ENCODE measurements at regions not wholly inside any gene's neighbourhood (a gene's known extent, or its start where the extent isn't known, plus 50 kb on each side); places are given as distances from the start of the nearest gene placed in this dataset.

DNA sequence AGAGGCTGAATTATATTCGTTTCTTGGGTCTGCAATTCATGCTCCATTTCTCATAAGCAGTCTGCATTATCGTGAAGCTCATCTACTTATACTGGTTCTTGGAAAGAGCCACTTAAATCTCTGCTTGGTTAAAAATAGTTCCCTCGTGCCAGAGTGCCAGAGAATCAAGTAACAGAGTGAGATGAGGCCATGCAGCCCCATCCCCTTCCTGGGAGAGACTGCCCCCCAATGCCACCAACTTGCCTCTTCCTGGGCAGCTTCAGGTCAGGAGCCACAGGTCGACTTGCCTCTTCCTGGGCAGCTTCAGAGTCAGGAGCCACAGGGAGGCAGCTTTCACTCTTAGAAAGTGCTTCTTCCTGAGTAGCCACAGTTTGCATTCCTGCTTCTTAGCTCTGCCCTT lies 223.9 kb upstream of the ZBED5 start:
- Histone ChIP-seq H3K9me3 (ENCODE audit: control insufficient read depth in 1 of 2, insufficient read depth in 1 of 2, low read depth in 1 of 2, low read length in 2 of 2) (no peaks in the 10 kb centered on the region), H3K4me2 (ENCODE audit: low read length) (no peak overlapping the region), H2AFZ (ENCODE audit: low read depth, low read length, poor library complexity, severe bottlenecking) (no peak overlapping the region), H3K4me1 (ENCODE audit: control insufficient read depth in 1 of 2, insufficient read depth in 2 of 2, low read length in 2 of 2) (no peaks in the 10 kb centered on the region), H3K9ac (ENCODE audit: low read length) (no peak overlapping the region), H3K27me3 (ENCODE audit: insufficient read depth, low read length) (no peaks in the 10 kb centered on the region), H3K9me2 (ENCODE audit: insufficient read depth) (no peaks in the 10 kb centered on the region), H3K4me3 (replicated peaks in 1 of 2; ENCODE audit: low read depth in 1 of 2, low read length in 2 of 2) (no peak overlapping the region), H3K27ac (ENCODE audit: low read depth, low read length) (no peak overlapping the region), H3K79me2 (ENCODE audit: insufficient read depth, low read length) (no peaks in the 10 kb centered on the region), H3K36me3 (ENCODE audit: control insufficient read depth in 1 of 2, insufficient read depth in 2 of 2, low read length in 2 of 2) (no peaks in the 10 kb centered on the region), H4K20me1 (ENCODE audit: insufficient read depth) (no peaks in the 10 kb centered on the region)
- no peak for TF ChIP-seq TCF7L2 (IDR thresholded peaks at IDR 0.05; ENCODE audit: borderline replicate concordance, extremely low read depth, insufficient read depth, insufficient read length)
- TF ChIP-seq, protein P1, sequence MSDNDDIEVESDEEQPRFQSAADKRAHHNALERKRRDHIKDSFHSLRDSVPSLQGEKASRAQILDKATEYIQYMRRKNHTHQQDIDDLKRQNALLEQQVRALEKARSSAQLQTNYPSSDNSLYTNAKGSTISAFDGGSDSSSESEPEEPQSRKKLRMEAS (IDR thresholded peaks at IDR 0.05) = no peak
- intact Hi-C loops (cut with micrococcal nuclease) = no loop called here
- POLR2A ChIA-PET = no interaction called here
- no peak for DNase-seq (ENCODE audit: low read depth, low spot score)
- no TSS peak for BruUV-seq (replicated peaks)
- no peak for ATAC-seq
- CTCF ChIA-PET = no interaction called here
- RAD21 ChIA-PET (ENCODE audit: low non-redundant PET in 1 of 2, low total read pairs in 2 of 2, uncharacterized antibody in 2 of 2, unreplicated experiment in 2 of 2) = no interaction called here

DNA sequence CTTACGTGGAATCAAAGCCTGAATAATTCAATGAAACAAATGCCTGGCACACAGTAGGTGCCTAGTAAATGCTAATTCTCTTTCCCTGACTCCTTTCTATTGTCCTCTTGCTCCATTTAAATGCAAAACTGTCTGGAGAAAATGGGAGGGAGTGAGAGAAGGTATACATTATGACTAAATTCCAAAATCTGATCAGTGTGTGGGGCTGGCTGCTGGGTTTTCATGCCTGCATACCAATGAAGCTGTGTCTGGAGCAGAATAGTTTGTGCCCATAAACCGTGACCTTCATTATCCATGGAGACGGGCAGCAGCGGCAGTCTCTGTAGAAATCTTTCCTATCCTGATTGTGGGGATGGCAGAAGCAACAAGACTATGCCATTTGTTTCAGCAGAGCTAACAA lies 223.4 kb upstream of the ZBED5 start:
- ChIA-PET POLR2A (no interaction called here), RAD21 (ENCODE audit: low non-redundant PET in 1 of 2, low total read pairs in 2 of 2, uncharacterized antibody in 2 of 2, unreplicated experiment in 2 of 2) (no interaction called here)
- BruUV-seq (replicated peaks) = no TSS peak

More for the DNA sequence above, 223.4 kb upstream of the ZBED5 start:
- Histone ChIP-seq H3K4me3 (replicated peaks in 1 of 2; ENCODE audit: low read depth in 1 of 2, low read length in 2 of 2) (no peak overlapping the region), H3K4me2 (ENCODE audit: low read length) (no peak overlapping the region), H3K9ac (ENCODE audit: low read length) (no peak overlapping the region), H3K9me3 (ENCODE audit: control insufficient read depth in 1 of 2, insufficient read depth in 1 of 2, low read depth in 1 of 2, low read length in 2 of 2) (no peaks in the 10 kb centered on the region), H2AFZ (ENCODE audit: low read depth, low read length, poor library complexity, severe bottlenecking) (no peak overlapping the region), H3K36me3 (ENCODE audit: control insufficient read depth in 1 of 2, insufficient read depth in 2 of 2, low read length in 2 of 2) (no peaks in the 10 kb centered on the region), H3K27ac (ENCODE audit: low read depth, low read length) (no peak overlapping the region), H3K4me1 (ENCODE audit: control insufficient read depth in 1 of 2, insufficient read depth in 2 of 2, low read length in 2 of 2) (no peaks in the 10 kb centered on the region), H3K27me3 (ENCODE audit: insufficient read depth, low read length) (no peaks in the 10 kb centered on the region), H3K79me2 (ENCODE audit: insufficient read depth, low read length) (no peaks in the 10 kb centered on the region), H3K9me2 (ENCODE audit: insufficient read depth) (no peaks in the 10 kb centered on the region), H4K20me1 (ENCODE audit: insufficient read depth) (no peaks in the 10 kb centered on the region)
- intact Hi-C loops (cut with micrococcal nuclease) = no loop called here
- DNase-seq (ENCODE audit: low read depth, low spot score) (no peak), ATAC-seq (no peak)
- CTCF ChIA-PET = no interaction called here
- TF ChIP-seq, protein P2, sequence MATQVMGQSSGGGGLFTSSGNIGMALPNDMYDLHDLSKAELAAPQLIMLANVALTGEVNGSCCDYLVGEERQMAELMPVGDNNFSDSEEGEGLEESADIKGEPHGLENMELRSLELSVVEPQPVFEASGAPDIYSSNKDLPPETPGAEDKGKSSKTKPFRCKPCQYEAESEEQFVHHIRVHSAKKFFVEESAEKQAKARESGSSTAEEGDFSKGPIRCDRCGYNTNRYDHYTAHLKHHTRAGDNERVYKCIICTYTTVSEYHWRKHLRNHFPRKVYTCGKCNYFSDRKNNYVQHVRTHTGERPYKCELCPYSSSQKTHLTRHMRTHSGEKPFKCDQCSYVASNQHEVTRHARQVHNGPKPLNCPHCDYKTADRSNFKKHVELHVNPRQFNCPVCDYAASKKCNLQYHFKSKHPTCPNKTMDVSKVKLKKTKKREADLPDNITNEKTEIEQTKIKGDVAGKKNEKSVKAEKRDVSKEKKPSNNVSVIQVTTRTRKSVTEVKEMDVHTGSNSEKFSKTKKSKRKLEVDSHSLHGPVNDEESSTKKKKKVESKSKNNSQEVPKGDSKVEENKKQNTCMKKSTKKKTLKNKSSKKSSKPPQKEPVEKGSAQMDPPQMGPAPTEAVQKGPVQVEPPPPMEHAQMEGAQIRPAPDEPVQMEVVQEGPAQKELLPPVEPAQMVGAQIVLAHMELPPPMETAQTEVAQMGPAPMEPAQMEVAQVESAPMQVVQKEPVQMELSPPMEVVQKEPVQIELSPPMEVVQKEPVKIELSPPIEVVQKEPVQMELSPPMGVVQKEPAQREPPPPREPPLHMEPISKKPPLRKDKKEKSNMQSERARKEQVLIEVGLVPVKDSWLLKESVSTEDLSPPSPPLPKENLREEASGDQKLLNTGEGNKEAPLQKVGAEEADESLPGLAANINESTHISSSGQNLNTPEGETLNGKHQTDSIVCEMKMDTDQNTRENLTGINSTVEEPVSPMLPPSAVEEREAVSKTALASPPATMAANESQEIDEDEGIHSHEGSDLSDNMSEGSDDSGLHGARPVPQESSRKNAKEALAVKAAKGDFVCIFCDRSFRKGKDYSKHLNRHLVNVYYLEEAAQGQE (IDR thresholded peaks at IDR 0.05; ENCODE audit: low read depth) = no peak
- TF ChIP-seq, protein P3, sequence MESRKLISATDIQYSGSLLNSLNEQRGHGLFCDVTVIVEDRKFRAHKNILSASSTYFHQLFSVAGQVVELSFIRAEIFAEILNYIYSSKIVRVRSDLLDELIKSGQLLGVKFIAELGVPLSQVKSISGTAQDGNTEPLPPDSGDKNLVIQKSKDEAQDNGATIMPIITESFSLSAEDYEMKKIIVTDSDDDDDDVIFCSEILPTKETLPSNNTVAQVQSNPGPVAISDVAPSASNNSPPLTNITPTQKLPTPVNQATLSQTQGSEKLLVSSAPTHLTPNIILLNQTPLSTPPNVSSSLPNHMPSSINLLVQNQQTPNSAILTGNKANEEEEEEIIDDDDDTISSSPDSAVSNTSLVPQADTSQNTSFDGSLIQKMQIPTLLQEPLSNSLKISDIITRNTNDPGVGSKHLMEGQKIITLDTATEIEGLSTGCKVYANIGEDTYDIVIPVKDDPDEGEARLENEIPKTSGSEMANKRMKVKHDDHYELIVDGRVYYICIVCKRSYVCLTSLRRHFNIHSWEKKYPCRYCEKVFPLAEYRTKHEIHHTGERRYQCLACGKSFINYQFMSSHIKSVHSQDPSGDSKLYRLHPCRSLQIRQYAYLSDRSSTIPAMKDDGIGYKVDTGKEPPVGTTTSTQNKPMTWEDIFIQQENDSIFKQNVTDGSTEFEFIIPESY (IDR thresholded peaks at IDR 0.05; ENCODE audit: extremely low read depth, insufficient replicate concordance, low read length) = no peak
- TF ChIP-seq POLR2A (IDR thresholded peaks at IDR 0.05; ENCODE audit: borderline replicate concordance, extremely low read depth, insufficient read depth, insufficient read length) (no peak), CEBPB (IDR thresholded peaks at IDR 0.05; ENCODE audit: low read depth) (no peak), POLR2AphosphoS5 (IDR thresholded peaks at IDR 0.05; ENCODE audit: low read depth, low read length) (no peak), FOSL1 (IDR thresholded peaks at IDR 0.05; ENCODE audit: low read depth) (no peak)

Measured in HCT116 (cell line).